Omental fat pad (tissue), 3 donors: ENCODE measurements at regions not wholly inside any gene's neighbourhood (a gene's known extent, or its start where the extent isn't known, plus 50 kb on each side); places are given as distances from the start of the nearest gene placed in this dataset.

Experiments used
- ATAC-seq: fragments of 150-250 bp; one replicate; pipeline ENCODE4 v1.9.1; 2016; ENCODE audit warnings: mild to moderate bottlenecking, moderate library complexity; ENCODE audit not compliant: low FRiP score
- DNase-seq: peaks from one replicate; pipeline ENCODE4 v3.0.0-alpha.2; 2019; ENCODE audit warnings: low spot score
- TF ChIP-seq, protein P1 (sequence below), 3 donors: fragments of 450-650 bp; IDR thresholded peaks; one replicate each; pipeline ENCODE4 v1.5.1; 2016 to 2017; ENCODE audit warnings: antibody characterized with exemption in 3 of 3, mild to moderate bottlenecking in 3 of 3, moderate library complexity in 2 of 3

DNA sequence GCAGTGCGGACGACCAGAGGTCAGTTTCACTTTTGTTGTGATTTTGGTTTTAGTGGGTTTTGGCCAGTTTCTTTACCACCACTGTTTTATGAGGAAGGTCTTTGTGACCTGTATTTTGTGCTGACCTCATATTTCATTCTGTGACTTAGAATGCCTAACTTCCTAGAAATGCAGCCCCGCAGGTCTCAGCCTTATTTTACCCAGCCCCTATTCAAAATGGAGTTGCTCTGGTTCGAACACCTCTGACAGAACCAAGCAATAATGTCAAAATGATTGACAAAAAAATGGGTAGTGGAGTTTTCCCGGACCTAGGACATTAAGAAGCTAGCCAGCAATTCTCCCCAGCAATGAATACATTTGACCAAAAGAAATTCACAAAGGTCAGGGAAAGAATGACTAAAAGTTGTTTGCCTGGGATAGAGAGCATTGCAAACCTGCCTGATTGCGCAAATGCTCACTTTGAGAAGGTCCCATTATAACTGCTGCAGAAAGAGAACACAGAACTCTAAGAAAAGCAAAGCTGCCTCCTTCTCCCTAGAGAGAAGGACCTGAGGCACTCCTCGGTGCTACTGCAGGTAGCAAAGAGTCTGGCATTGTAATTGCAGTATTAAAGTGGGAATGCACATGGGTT is 288.8 kb downstream of the ADGB start:
- DNase-seq (no peak), ATAC-seq (no peak)
- TF ChIP-seq, protein P1, sequence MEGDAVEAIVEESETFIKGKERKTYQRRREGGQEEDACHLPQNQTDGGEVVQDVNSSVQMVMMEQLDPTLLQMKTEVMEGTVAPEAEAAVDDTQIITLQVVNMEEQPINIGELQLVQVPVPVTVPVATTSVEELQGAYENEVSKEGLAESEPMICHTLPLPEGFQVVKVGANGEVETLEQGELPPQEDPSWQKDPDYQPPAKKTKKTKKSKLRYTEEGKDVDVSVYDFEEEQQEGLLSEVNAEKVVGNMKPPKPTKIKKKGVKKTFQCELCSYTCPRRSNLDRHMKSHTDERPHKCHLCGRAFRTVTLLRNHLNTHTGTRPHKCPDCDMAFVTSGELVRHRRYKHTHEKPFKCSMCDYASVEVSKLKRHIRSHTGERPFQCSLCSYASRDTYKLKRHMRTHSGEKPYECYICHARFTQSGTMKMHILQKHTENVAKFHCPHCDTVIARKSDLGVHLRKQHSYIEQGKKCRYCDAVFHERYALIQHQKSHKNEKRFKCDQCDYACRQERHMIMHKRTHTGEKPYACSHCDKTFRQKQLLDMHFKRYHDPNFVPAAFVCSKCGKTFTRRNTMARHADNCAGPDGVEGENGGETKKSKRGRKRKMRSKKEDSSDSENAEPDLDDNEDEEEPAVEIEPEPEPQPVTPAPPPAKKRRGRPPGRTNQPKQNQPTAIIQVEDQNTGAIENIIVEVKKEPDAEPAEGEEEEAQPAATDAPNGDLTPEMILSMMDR (IDR thresholded peaks at IDR 0.05): no peak

DNA sequence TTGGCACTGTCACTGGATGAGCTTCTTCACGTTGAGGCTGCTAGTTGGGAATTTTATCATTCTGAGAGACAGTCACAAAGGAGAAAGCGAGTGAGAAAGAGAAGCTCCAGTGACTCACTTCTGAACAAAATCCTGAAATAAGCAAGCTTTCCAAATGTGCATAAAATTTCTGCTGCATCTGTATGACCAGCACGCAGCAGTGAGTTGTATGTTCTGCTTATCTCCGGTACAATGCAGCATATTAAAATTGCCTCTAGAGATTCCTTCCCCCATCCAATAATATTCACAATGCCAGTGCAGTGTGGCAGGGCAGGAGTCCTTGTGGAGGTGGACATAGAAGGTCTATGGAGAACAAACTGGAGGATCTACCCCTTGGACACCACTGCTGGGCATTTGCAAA is 290.5 kb downstream of the ADGB start:
- TF ChIP-seq, protein P1 (IDR thresholded peaks at IDR 0.05): no peak
- ATAC-seq (no peak), DNase-seq (no peak)

DNA sequence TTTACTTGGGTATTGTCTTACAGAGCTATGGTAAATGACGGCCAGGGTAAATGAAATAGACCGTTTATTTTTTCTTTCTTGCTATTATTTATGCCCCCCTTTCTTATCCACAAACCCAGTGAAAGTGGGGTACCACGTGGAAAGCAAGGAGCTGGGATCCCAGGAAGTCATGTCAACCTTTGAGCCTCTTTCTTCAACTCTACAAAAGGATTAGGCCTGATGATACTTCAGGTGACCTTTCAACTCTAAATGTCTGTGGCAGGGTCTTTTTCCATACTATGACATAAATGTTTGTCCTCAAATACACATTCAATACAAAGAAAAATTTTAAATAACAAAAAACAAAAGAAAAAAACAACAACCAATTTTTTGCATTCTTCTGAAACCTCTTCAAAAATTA is 291.4 kb downstream of the ADGB start:
- DNase-seq (no peak), ATAC-seq (no peak)
- TF ChIP-seq, protein P1 (IDR thresholded peaks at IDR 0.05): no peak

DNA sequence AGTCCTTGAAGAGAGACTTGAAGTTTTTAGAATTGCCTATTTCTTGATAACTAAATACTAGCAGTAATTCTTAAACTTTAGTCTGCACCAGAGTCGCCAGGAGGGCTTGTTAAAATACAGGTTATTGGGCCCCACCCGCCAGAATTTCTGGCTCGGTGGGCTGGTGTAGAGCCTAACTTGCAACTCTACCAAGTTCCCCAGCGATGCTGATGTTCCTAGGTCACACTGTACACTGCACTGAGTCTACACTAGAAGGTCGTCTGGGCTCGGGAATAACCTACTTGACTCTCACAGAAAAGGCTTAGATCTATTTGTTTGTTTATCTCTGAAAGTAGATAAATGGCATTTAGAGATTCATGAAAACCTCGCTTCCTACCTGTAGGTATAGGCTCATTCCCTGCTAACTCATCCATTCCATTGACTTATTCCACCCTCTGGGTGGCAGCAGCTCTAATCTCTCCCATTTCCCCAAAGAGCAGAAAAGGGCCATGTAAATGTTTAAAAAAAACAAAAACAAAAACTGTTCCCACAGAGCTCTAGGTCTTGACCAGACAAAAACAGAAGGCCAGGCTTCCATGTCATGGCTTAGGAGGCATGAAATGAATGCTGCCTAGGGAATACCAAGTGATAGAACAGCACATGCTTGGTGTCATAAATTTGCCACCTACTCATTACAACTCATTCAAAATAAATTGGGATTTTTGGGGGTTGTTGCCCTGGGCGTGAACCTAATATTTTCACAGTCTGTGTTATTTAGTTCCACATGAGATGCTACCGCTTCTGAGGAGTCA is 292.1 kb downstream of the ADGB start:
- ATAC-seq (no peak), DNase-seq (no peak)
- TF ChIP-seq, protein P1 (IDR thresholded peaks at IDR 0.05): no peak

DNA sequence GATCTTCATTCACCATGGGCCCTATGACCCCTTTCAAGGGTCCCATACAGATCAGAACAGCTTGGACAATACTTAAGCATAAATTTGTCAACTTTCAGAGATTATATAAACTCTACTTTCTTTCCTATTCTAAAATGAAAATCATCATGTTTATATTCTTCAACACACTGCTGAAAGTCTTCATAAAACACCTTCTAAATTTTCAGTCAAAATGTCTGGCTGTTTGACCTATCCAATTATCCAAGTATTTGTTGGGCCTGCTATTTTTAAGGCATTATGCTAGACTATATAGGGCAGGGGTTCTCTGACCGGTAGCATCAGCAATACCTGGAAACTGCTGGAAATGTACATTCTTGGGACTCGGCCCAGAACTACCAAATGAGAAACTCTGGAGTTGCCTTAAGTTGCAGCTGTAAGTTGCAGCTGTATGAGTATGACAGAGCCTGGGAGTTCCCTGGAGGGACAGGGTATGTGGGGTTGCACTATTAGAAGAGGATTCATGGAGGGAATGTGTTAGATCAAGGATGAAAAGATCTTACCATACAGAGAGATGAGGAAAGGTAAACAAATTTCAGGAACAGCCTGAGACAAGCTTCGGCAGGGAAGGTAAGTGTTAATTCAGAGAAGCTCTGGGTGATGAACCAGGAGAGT is 293.0 kb downstream of the ADGB start:
- ATAC-seq: no peak
- no peak for DNase-seq
- TF ChIP-seq, protein P1 (IDR thresholded peaks at IDR 0.05): no peak

DNA sequence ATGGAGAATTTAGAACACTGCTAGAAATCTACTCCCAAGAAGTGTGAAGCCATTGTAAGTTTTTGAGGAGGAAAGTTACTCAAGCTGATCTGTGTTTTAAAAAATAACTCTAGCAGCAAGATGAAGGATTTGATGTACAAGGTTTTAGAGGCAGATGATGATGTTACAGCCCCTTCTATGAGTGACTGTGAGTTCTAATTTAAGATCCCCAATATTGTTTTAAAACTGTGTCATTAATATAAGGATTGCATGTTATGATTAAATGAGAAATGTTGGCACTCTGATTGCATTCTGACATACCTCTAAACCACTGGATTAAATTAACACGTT is 293.5 kb downstream of the ADGB start:
- ATAC-seq (no peak), DNase-seq (no peak)
- TF ChIP-seq, protein P1 (IDR thresholded peaks at IDR 0.05): no peak
